HG03469 (cell line): ENCODE measurements at regions not wholly inside any gene's neighbourhood (a gene's known extent, or its start where the extent isn't known, plus 50 kb on each side); places are given as distances from the start of the nearest gene placed in this dataset.
"Not testable (repeated sequence)": the region's sequence is repeated elsewhere in the genome, so short reads cannot be mapped to it uniquely, and the experiment has no call there.

Experiments
- ATAC-seq: cut with Tn5 transposase; IDR thresholded peaks from one replicate; pipeline ENCODE4 v1.9.1; 2021; ENCODE audit warnings: mild to moderate bottlenecking, moderate library complexity, moderate number of reproducible peaks; ENCODE audit not compliant: unreplicated experiment

DNA sequence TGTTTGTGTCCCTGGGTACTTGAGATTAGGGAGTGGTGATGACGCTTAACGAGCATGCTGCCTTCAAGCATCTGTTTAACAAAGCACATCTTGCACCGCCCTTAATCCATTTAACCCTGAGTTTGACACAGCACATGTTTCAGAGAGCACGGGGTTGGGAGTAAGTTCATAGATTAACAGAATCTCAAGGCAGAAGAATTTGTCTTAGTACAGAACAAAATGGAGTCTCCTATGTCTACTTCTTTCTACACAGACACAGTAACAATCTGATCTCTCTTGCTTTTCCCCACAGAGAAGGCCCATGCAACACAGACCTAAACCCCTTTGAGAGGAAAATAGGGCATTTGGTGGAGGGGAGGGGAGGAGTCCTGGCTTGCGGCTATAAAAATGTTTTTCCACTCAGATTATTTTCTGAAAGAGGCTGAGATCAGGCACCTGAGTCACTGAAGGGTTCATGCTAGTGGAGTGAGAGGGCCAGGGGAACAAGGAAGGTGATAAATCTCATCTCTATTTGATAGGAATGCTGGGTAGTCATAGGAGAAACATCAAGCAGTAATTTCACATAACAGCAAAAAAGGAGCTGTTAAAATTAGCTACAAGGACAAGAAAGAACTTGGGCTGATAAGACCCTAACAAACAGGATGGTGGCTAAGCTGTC, 136.9 kb downstream of the OR2B2 start:
- not testable (repeated sequence) for ATAC-seq

- ATAC-seq = not testable (repeated sequence)
Observed at GRCh38 chr6:27774264-27774600, 138.0 kb downstream of the OR2B2 start.

DNA sequence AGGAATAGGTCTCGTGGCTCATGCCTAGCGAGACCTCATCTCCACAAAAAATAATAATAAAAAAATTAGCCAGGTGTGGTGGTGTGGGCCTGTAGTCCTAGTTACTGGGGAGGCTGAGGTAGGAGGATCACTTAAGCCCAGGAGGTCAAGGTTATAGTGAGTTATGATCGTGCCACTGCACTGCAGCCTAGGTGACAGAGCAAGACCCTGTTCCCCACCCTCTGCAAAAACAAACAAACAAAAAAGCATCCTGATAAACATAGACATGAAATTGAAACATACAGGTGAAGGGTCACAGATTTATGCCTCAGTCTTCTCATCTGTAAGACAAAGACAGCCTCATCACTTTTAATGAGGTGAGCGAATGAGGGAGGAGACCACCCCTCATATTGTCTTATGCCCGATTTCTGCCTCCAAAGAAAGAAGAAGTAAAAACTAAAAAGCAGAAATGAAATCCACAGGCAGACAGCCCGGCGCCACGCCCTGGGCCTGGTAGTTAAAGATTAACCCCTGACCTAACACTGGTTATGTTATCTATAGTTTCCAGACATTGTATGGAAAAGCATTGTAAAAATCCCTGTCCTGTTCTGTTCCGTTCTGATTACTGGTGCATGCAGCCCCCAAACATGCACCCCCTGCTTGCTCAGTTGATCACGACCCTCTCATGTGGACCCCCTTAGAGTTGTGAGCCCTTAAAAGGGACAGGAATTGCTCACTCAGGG, 138.5 kb downstream of the OR2B2 start:
- not testable (repeated sequence) for ATAC-seq

GRCh38 chr6:27772261-27773001, 139.8 kb downstream of the OR2B2 start:
- no peak for ATAC-seq

DNA sequence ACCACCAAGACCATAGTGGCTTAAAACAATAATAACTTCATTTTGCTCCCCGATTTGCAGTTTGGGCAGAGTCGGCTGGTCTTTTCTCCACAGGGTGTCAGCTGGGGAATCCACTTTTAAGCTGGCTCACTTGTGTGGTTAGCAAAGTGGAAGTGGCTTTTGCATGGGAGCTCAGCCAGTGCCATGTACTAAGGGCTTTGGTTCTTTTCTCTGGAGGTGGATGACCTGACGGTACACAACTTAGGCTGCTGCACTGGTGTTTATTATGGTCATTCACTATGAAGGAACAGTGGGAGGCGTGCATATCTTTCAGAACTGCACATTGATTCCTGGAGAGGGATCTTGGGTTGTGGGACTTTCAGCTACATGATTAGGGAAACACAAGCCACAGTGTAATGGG, 141.0 kb downstream of the OR2B2 start:
- ATAC-seq = no peak

- ATAC-seq = no peak
Observed at GRCh38 chr6:27770724-27771123, 141.5 kb downstream of the OR2B2 start.

DNA sequence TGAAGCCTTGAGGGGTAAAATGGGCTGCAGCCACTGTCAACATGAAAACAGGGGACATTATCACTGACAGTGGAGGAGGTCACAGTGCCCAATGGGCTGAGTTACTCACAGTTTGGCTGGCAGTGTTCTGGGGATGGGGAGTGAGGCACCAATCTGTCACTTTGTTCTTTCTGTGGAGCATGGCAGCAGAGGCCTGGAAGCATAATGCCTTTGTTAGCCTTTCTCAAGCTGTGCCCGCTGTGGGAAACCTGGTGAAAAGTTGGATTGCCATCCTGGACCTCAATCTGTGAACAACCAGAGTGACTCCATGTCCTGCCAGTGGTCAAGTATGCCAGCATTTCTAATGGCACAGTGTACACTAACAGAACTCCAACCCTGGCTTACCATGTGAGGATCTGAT, 143.6 kb downstream of the OR2B2 start:
- no peak for ATAC-seq

- no peak for ATAC-seq
Observed at GRCh38 chr6:27767851-27768250, 144.3 kb downstream of the OR2B2 start.

DNA sequence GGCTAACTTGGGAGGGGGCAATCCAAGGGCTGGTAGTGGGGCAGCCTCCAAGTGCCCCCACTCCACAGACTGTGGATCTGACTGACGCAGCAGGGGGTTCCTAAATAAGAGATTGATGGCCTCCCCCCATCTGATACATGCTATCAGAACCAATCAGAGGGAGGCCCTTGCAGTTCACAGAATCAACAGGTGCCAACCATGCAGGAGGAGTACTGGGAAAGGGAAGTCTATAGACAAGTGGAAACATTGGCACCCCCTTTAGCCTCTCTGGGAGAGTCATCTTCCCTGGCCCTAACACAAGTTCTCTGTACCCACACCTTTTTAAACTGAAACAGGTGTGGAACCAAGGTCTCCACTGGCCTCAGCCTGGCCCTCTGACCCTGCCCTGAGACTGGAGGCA, 145.8 kb downstream of the OR2B2 start:
- no peak for ATAC-seq

DNA sequence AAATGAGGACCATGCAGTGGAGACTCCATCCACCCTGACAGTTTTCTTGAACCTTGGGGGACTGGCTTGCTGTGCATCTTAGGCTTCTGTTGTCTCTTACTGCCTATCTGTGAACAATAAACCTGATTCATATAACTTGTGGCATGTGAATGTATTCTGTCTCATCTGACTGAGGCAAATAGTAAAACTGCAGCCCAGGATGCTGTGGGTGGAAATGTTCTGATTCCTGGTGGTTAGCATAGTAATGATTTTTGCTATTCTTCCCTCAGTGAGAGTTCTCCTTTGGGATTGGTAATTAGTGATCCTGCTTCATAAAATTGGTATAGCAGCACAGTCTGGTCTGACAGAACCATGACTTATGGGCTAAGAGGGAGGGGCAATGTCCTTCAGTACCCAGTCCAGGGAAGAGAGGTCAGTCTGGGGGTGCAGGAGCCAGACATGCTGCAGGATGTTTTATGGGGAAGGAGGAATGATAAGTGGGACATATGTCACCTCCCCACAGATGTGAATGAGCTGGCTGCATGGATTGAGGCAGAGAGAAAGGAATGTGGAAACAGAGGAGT, 147.1 kb downstream of the OR2B2 start:
- ATAC-seq = no peak

DNA sequence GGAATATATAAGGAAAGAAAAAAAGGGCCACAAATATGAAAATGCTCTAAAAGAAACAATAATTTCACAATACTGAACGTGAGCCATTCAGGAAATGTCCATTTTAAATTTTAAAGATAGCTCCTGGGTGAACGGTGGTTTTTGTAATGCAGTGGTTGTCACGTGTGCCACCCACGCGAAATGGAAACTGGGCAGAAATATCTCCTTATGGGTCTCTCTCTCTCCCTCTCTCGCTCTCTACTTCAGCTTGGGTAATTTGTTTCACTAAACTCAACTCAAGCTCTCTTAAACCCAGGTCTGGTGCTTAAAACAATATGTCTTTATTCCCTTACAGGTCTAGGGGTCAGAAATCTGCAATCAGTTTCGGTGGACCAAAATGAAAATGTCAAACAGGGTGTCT, 150.8 kb downstream of the OR2B2 start:
- ATAC-seq = no peak

DNA sequence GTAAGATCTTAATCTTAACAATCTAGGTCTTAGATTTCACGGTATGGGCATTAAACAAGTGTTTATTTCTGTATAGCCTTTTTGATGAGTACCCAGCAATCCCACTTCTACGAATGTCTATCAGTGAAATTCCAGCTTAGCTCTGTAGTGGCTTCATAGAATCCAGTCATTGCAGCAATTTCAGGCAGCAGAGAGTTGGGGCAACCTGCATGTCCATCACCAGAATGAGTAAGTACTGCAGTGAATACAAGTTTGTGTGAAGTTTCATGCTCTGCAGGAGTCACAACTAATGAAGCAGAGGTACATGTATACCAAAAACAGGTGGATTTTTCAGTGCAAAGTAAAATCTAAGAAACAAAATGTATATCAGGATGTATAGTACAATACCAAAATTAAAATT, 151.7 kb downstream of the OR2B2 start:
- no peak for ATAC-seq

GRCh38 chr6:27759930-27760329, 152.3 kb downstream of the OR2B2 start:
- ATAC-seq = no peak

DNA sequence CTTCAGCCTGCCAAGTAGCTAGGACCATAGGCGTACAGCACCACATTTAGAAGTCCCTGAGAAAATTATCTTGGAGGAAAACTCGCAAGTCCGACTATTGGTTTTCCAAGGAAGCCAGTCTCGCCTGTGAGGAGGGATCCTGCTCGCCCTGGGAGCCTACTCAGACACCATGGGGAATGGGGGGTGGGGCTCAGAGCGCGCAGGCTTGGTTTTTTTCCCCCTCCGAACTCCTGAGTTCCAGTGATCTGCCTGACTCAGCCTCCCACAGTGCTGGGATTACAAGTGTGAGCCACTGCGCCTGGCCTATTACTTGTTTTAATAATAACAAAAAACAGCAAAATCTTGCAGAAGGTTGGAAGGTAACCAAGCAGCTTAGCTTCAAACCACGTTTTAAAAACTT, 153.7 kb downstream of the OR2B2 start:
- no peak for ATAC-seq

DNA sequence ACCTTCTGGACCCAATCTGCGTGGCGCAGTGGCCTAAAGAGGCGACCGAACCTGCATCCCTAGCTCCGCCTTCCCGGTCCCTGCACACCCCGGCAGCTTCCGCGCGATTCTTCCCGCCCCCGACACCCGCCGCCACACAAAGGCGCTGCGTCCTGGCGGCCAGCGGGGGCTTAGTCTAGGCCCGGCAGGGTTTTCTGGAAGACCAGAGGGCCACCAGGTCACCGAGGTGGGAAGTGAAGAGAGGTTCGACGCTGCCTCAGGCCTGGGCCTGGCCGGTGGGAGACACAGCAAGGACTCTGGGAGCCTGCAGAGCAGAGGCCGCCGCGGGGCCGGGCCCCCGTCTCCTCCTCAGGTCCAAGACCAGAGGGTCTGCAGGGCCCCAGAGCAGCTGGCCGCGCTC, 154.9 kb downstream of the OR2B2 start:
- ATAC-seq = no peak

DNA sequence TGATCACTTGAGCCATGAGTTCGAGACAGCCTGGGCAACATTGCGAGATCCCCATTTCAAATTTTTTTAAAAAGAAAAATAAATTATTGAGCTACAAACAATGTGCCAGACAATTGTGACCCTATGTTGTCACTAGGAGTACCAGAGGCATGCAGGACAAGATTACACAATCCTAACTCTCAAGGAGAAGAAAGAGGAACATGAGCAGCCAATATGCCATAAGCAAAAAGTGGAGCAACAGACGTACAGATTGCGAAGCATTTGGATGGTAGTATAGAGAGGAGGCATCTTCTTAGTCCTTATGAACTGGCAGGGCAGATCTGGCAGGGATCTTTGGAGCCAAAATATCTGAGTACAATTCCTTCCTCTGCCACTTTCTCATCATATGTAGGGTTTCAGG, 156.4 kb downstream of the OR2B2 start:
- ATAC-seq = no peak

DNA sequence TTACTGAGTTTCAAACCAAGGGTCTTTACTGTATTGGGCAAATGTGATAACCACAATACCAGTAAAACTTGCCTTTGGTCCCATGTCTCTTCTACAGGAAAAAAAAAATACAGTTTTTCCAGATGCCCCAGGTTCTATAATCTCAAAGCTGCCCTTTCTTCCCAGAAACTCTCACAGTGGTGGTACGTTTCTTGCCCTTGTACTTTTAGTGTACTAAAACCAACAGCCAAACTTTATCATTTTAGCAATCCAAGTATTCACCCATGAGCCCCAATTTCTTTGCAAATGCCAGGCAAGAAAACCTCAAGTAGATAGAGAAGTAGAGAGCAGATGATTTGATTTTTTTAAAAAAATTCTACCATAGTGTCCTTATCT, 157.8 kb downstream of the OR2B2 start:
- no peak for ATAC-seq

- no peak for ATAC-seq
Observed at GRCh38 chr6:27753668-27754407, 158.4 kb downstream of the OR2B2 start.

DNA sequence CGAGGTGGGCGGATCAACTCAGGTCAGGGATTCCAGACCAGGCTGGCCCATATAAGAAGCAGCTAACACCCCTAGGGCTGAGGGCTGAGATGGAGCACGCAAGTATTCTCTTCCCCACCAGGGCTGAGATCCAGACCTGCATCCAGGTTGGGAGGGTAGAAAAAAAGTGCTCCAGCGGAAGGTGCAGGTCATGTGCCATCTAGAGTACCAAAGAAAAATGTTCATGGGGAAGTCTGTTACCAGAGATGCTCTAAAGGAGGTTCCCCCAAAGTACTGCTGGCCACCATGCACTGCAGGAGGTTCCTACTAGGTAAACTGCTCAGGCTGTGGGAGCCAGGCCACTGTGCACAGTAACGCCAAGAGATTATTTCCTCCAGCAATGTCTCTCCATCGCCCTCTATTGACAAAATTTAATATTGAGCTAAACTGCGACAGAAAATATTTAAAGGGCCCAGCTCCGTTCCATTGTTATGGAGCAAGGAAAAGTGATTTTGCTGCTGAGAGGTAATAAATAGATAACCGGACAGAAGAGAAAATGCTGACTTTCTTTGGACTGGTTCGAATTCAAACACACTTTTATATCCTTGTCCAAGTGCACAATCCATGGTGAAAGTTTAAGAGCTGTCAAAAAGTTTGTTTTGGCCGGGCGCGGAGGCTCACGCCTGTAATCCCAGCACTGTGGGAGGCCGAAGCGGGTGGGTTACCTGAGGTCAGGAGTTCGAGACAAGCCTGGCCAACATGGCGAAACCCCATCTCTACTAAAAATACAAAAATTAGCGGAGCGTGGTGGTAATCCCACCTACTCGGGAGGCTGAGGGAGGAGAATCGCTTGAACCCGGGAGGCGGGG, 159.9 kb downstream of the OR2B2 start:
- no peak for ATAC-seq

- no peak for ATAC-seq
Observed at GRCh38 chr6:27748661-27749060, 163.5 kb downstream of the OR2B2 start.
